A673 (cell line): ENCODE measurements at regions not wholly inside any gene's neighbourhood (a gene's known extent, or its start where the extent isn't known, plus 50 kb on each side); places are given as distances from the start of the nearest gene placed in this dataset.

Experiments used
- BruUV-seq: library from RNA; stranded (reverse); fragments of 400-500 nt; replicated peaks from 2 replicates; lab custom pipeline; 2021; lab: Mats Ljungman, UMichigan
- CTCF ChIA-PET: fragments of 300-600 bp; sonication (Branson Sonifier 250); formaldehyde crosslinking; loops from one replicate; lab custom pipeline; 2022; ENCODE audit warnings: antibody characterized with exemption; lab: Charles Lee
- POLR2A ChIA-PET: fragments of 300-600 bp; sonication (Branson Sonifier 250); formaldehyde crosslinking; loops from one replicate; lab custom pipeline; 2022; ENCODE audit warnings: antibody characterized with exemption; ENCODE audit not compliant: low non-redundant PET; lab: Charles Lee
- DNase-seq: peaks from one replicate; pipeline ENCODE4 v3.0.0-alpha.2; 2015; ENCODE audit warnings: low spot score
- H3K27ac ChIP-seq: fragments of 200-600 bp; sonication (generic); 2 replicates; pipeline ENCODE4 v1.5.1; 2016; ENCODE audit warnings: mixed run types, low read depth, mild to moderate bottlenecking, mixed read lengths, antibody characterized with exemption, low read length; ENCODE audit not compliant: poor library complexity, severe bottlenecking
- H3K27me3 ChIP-seq: fragments of 200-600 bp; sonication (generic); replicated peaks from 2 replicates; pipeline ENCODE4 v1.6.1; 2017; ENCODE audit warnings: mixed run types, low read depth, mild to moderate bottlenecking, mixed read lengths, antibody characterized with exemption, low read length; ENCODE audit not compliant: insufficient read depth, poor library complexity
- H3K36me3 ChIP-seq: fragments of 200-600 bp; sonication (generic); 2 replicates; pipeline ENCODE4 v1.6.1; 2016; ENCODE audit warnings: mixed run types, mild to moderate bottlenecking, mixed read lengths, antibody characterized with exemption, low read length; ENCODE audit not compliant: insufficient read depth, poor library complexity, severe bottlenecking
- H3K4me1 ChIP-seq: fragments of 200-600 bp; sonication (generic); 2 replicates; pipeline ENCODE4 v1.6.1; 2017; ENCODE audit warnings: mixed run types, mild to moderate bottlenecking, mixed read lengths, antibody characterized with exemption, low read length; ENCODE audit not compliant: insufficient read depth, poor library complexity, severe bottlenecking
- H3K4me3 ChIP-seq: fragments of 200-600 bp; sonication (generic); 2 replicates; pipeline ENCODE4 v1.5.1; 2016; ENCODE audit warnings: low read depth, mixed run types, mild to moderate bottlenecking, mixed read lengths, low read length; ENCODE audit not compliant: poor library complexity, severe bottlenecking
- H3K9me3 ChIP-seq: fragments of 200-600 bp; sonication (generic); 2 replicates; pipeline ENCODE4 v1.6.1; 2016; ENCODE audit warnings: mixed run types, low read depth, mild to moderate bottlenecking, mixed read lengths, antibody characterized with exemption, low read length; ENCODE audit not compliant: poor library complexity, severe bottlenecking
- EZH2 ChIP-seq: fragments of 200-600 bp; sonication (generic); IDR thresholded peaks from 2 replicates; pipeline ENCODE4 v1.6.1; 2017; ENCODE audit warnings: borderline replicate concordance, low read depth, mild to moderate bottlenecking, mixed read lengths, antibody characterized with exemption, low read length; ENCODE audit not compliant: poor library complexity, severe bottlenecking
- intact Hi-C: fragments of 100-400 bp; cut with micrococcal nuclease; formaldehyde crosslinking; loops from one replicate; pipeline ENCODE4 v1.10.0; 2022; ENCODE audit not compliant: unreplicated experiment
- TF ChIP-seq, protein P1 (sequence below): fragments of 300-800, 200-600 bp; sonication (generic); conservative IDR thresholded peaks from 2 replicates; pipeline ENCODE4 v1.5.1; 2017; ENCODE audit warnings: low read depth, mild to moderate bottlenecking, antibody characterized with exemption, low read length, moderate library complexity, mixed read lengths

DNA sequence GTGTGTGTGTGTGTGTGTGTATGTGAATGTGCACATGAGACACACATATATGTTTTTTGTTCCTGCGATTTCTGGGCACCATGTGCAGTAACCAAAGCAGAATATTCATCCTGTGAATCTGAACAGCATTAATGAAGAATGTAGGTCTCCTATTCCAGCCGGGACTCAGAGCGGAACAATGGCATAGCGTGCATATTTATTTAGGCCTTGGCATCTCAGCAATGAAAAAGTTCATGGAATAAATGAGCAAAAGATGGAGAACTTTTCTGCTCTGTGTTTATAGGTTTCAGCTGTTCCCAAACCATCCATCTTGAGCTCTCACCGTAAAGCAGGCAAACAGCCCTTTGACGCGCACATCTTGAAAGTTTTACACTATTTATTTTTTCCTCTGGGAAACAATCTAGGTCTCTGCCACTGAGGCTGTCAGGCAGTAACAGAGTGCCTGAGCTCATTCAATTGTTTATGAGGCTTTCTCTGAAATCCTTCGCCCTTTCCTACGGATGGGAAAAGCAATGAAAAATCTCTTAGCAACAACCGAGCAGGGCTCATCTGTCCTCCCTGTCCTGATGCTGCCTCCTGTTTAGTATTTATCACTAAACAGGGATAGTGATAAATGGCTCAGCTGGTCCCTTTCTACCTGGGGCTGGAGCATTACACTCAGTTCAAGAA, 65.9 kb upstream of the KCNK12 start:
- H3K4me3 ChIP-seq, result no peak overlapping the region
- CTCF ChIA-PET, result no interaction called here
- BruUV-seq, result no TSS peak

DNA sequence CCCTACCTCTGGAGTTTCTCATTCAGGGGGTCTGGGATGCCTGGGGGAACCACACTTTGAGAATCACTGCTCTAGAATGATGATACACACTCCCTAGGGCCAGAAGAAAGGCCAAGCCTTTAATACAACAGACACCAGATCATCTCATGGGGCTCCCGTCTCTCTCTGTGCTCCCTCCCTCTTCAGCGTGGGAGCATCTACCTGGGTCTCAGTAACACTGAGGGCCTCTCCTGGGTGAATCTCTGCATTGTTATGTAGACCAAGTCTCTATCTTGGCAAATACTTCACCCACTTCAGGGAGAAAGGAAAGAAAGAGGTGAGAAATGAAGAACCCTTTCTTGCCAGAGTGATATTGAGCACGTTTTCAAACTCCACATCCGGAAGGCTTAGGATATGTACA, 65.4 kb upstream of the KCNK12 start:
- H3K4me1 ChIP-seq, result no peaks in the 10 kb centered on the region
- no peak for DNase-seq
- ChIA-PET CTCF (no interaction called here), POLR2A (interaction anchor here (0.6 kb wide), 1 partner anchor 26 kb away, joined by 3 read pairs; no protein-coding TSS in a partner anchor)
- H3K27ac ChIP-seq, result no peak overlapping the region
- BruUV-seq, result no TSS peak
- no peaks in the 10 kb centered on the region for H3K27me3 ChIP-seq
- intact Hi-C loops, result no loop called here
- H3K36me3 ChIP-seq, result no peaks in the 10 kb centered on the region
- TF ChIP-seq, protein P1, sequence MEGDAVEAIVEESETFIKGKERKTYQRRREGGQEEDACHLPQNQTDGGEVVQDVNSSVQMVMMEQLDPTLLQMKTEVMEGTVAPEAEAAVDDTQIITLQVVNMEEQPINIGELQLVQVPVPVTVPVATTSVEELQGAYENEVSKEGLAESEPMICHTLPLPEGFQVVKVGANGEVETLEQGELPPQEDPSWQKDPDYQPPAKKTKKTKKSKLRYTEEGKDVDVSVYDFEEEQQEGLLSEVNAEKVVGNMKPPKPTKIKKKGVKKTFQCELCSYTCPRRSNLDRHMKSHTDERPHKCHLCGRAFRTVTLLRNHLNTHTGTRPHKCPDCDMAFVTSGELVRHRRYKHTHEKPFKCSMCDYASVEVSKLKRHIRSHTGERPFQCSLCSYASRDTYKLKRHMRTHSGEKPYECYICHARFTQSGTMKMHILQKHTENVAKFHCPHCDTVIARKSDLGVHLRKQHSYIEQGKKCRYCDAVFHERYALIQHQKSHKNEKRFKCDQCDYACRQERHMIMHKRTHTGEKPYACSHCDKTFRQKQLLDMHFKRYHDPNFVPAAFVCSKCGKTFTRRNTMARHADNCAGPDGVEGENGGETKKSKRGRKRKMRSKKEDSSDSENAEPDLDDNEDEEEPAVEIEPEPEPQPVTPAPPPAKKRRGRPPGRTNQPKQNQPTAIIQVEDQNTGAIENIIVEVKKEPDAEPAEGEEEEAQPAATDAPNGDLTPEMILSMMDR, result no peak
- no peak for TF ChIP-seq EZH2
- no peaks in the 10 kb centered on the region for H3K9me3 ChIP-seq
- no peak overlapping the region for H3K4me3 ChIP-seq

More for the DNA sequence above, 65.9 kb upstream of the KCNK12 start:
- H3K4me1 ChIP-seq, result no peaks in the 10 kb centered on the region
- no peaks in the 10 kb centered on the region for H3K27me3 ChIP-seq
- H3K27ac ChIP-seq, result no peak overlapping the region
- no peaks in the 10 kb centered on the region for H3K9me3 ChIP-seq
- TF ChIP-seq EZH2, result no peak
- TF ChIP-seq, protein P1, result no peak
- intact Hi-C loops, result no loop called here
- H3K36me3 ChIP-seq, result no peaks in the 10 kb centered on the region
- POLR2A ChIA-PET, result interaction anchor here (0.6 kb wide), 1 partner anchor 27 kb away, joined by 3 read pairs; no protein-coding TSS in a partner anchor
- DNase-seq, result no peak

DNA sequence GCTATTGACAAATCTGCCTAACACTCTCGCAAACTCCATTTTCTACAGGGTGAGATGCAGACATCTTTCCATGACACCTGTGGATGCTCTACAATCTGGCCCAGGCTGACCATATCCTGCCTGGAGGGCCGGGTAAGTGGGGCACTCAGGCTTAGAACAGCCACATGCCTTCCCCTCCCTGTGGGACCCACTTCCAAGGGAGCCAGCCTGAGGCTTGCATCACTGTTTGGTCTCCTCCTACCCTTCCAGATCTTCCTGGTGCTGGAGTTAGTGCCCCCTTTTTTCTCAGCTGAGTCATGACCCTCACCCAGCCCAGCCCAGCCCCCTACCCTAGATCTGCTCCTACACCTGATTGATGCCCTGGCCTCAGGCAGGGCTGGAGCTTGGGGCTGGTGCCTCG, 62.0 kb upstream of the KCNK12 start:
- TF ChIP-seq, protein P1, result no peak
- TF ChIP-seq EZH2, result no peak
- intact Hi-C loops, result no loop called here
- H3K36me3 ChIP-seq, result no peaks in the 10 kb centered on the region
- no peaks in the 10 kb centered on the region for H3K27me3 ChIP-seq
- CTCF ChIA-PET, result no interaction called here
- H3K9me3 ChIP-seq, result no peaks in the 10 kb centered on the region
- H3K4me1 ChIP-seq, result no peaks in the 10 kb centered on the region
- H3K4me3 ChIP-seq, result no peak overlapping the region
- POLR2A ChIA-PET, result no interaction called here
- no peak overlapping the region for H3K27ac ChIP-seq
- no TSS peak for BruUV-seq
- DNase-seq, result no peak
